Fibroblast of the aortic adventitia (primary cell): ENCODE measurements at regions not wholly inside any gene's neighbourhood (a gene's known extent, or its start where the extent isn't known, plus 50 kb on each side); places are given as distances from the start of the nearest gene placed in this dataset.

Source experiments
- DNase-seq: peaks from one replicate; pipeline ENCODE4 v3.0.0-alpha.2; 2010; ENCODE audit warnings: low read depth
- H3K4me3 ChIP-seq: 2 replicates; pipeline ENCODE4 v1.5.1; 2011; ENCODE audit warnings: low read depth, mild to moderate bottlenecking, control low read depth, low read length, moderate library complexity
- CTCF ChIP-seq: IDR thresholded peaks from 2 replicates; pipeline ENCODE4 v1.5.1; 2011; ENCODE audit warnings: mild to moderate bottlenecking, low read length, control low read depth, inconsistent platforms; ENCODE audit not compliant: insufficient read depth

- no peak overlapping the region for H3K4me3 ChIP-seq
- no peak for TF ChIP-seq CTCF
- DNase-seq = no peak
Observed at GRCh38 chr3:193871220-193871485, 264.8 kb upstream of the HES1 start.

GRCh38 chr3:193872265-193872753 lies 263.6 kb upstream of the HES1 start:
- DNase-seq = peak; percentile 94
- H3K4me3 ChIP-seq = no peak overlapping the region
- no peak for TF ChIP-seq CTCF

- DNase-seq = no peak
- no peak overlapping the region for H3K4me3 ChIP-seq
- TF ChIP-seq CTCF = no peak
Observed at GRCh38 chr3:193873426-193874201, 262.3 kb upstream of the HES1 start.

- DNase-seq = no peak
- no peak overlapping the region for H3K4me3 ChIP-seq
- TF ChIP-seq CTCF = no peak
Observed at GRCh38 chr3:193874512-193874911, 261.4 kb upstream of the HES1 start.

- H3K4me3 ChIP-seq = no peak overlapping the region
- TF ChIP-seq CTCF = no peak
- no peak for DNase-seq
Observed at GRCh38 chr3:193874997-193875593, 260.9 kb upstream of the HES1 start.

- TF ChIP-seq CTCF = no peak
- H3K4me3 ChIP-seq = no peak overlapping the region
- no peak for DNase-seq
Observed at GRCh38 chr3:193875601-193876321, 260.2 kb upstream of the HES1 start.
